Mucosa of stomach (tissue), 1 donor: ENCODE measurements at regions not wholly inside any gene's neighbourhood (a gene's known extent, or its start where the extent isn't known, plus 50 kb on each side); places are given as distances from the start of the nearest gene placed in this dataset.

ENCODE experiments used
- H3K27me3 ChIP-seq: one replicate; pipeline ENCODE4 v1.7.0; 2013; ENCODE audit warnings: mild to moderate bottlenecking, low read length; ENCODE audit not compliant: control insufficient read depth, insufficient read depth
- H3K36me3 ChIP-seq: one replicate; pipeline ENCODE4 v1.7.0; 2013; ENCODE audit warnings: low read length; ENCODE audit not compliant: control insufficient read depth, insufficient read depth
- H3K4me1 ChIP-seq: one replicate; pipeline ENCODE4 v1.7.0; 2013; ENCODE audit warnings: mild to moderate bottlenecking, low read length; ENCODE audit not compliant: control insufficient read depth, insufficient read depth
- H3K4me3 ChIP-seq: one replicate; pipeline ENCODE4 v1.7.0; 2013; ENCODE audit warnings: low read length
- H3K9ac ChIP-seq: one replicate; pipeline ENCODE4 v1.7.0; 2013; ENCODE audit warnings: mild to moderate bottlenecking, low read length, moderate library complexity
- H3K9me3 ChIP-seq: one replicate; pipeline ENCODE4 v1.7.0; 2013; ENCODE audit warnings: mild to moderate bottlenecking, low read length, moderate library complexity; ENCODE audit not compliant: control insufficient read depth
- donor health status: Pancreatic carcinoma.

GRCh38 chr6:166688901-166689300 is 61.9 kb upstream of the RPS6KA2 start:
- Histone ChIP-seq H3K27me3 (peaks cover 28% of the 10 kb centered on the region), H3K4me1 (peaks cover 5% of the 10 kb centered on the region), H3K9ac (no peak overlapping the region), H3K36me3 (no peaks in the 10 kb centered on the region), H3K9me3 (no peaks in the 10 kb centered on the region), H3K4me3 (no peak overlapping the region)

GRCh38 chr6:166687879-166688205 is 60.8 kb upstream of the RPS6KA2 start:
- peaks cover 28% of the 10 kb centered on the region for H3K27me3 ChIP-seq
- no peaks in the 10 kb centered on the region for H3K9me3 ChIP-seq
- peaks cover 5% of the 10 kb centered on the region for H3K4me1 ChIP-seq
- H3K9ac ChIP-seq, result no peak overlapping the region
- H3K36me3 ChIP-seq, result no peaks in the 10 kb centered on the region
- no peak overlapping the region for H3K4me3 ChIP-seq

GRCh38 chr6:166687070-166687878 is 60.2 kb upstream of the RPS6KA2 start:
- Histone ChIP-seq H3K4me1 (peaks cover 5% of the 10 kb centered on the region), H3K9me3 (no peaks in the 10 kb centered on the region), H3K36me3 (no peaks in the 10 kb centered on the region), H3K4me3 (no peak overlapping the region), H3K9ac (no peak overlapping the region), H3K27me3 (peaks cover 28% of the 10 kb centered on the region)

- Histone ChIP-seq H3K4me3 (no peak overlapping the region), H3K9ac (no peak overlapping the region), H3K27me3 (peaks cover 28% of the 10 kb centered on the region), H3K36me3 (no peaks in the 10 kb centered on the region), H3K9me3 (no peaks in the 10 kb centered on the region), H3K4me1 (peaks cover 5% of the 10 kb centered on the region)
These were observed 59.3 kb upstream of the RPS6KA2 start for GRCh38 chr6:166686317-166686716.

- H3K9me3 ChIP-seq, result no peaks in the 10 kb centered on the region
- H3K27me3 ChIP-seq, result peaks cover 28% of the 10 kb centered on the region
- H3K36me3 ChIP-seq, result no peaks in the 10 kb centered on the region
- peaks cover 5% of the 10 kb centered on the region for H3K4me1 ChIP-seq
- no peak overlapping the region for H3K4me3 ChIP-seq
- H3K9ac ChIP-seq, result no peak overlapping the region
These were observed 57.8 kb upstream of the RPS6KA2 start for GRCh38 chr6:166684866-166685265.

DNA sequence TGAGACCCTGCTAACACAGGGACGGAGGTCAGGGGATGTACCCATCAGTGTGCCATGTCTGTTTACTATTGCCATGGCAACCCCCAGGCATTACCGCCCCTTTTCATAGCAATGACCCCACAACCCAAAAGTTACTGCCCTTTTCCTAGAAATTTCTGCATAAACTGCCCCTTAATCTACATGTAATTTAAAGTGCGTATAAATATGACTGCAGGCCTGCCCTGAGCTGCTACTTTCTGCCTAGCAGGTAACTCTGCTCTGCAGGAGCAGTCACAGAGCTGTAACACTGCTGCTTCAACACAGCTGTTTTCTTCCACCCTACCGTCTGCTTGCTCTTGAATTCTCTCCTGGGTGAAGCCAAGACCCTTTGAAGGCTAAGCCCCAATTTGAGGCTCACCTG is 57.1 kb upstream of the RPS6KA2 start:
- no peaks in the 10 kb centered on the region for H3K36me3 ChIP-seq
- peaks cover 28% of the 10 kb centered on the region for H3K27me3 ChIP-seq
- H3K9me3 ChIP-seq, result no peaks in the 10 kb centered on the region
- peaks cover 5% of the 10 kb centered on the region for H3K4me1 ChIP-seq
- H3K9ac ChIP-seq, result no peak overlapping the region
- no peak overlapping the region for H3K4me3 ChIP-seq

DNA sequence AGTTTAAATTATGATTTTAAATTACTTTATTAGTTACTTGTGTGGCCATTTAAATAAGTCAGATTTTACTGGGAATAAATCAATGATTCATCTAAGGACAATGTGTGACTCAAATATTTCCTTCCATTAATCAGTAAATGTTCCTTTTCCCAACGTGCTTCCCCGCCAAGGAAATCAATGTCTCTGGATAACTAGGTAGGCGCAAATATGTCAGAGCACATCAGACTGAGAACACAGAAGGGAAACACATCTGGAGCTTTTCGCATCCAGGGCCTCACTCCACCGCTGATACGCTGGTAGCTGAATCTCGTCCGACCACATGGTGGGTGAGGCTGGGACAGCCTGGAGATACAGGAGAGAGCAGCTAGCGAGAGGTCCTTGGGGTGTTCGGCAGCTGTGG is 56.4 kb upstream of the RPS6KA2 start:
- no peaks in the 10 kb centered on the region for H3K36me3 ChIP-seq
- H3K9me3 ChIP-seq, result no peaks in the 10 kb centered on the region
- H3K4me3 ChIP-seq, result no peak overlapping the region
- H3K9ac ChIP-seq, result no peak overlapping the region
- peaks cover 5% of the 10 kb centered on the region for H3K4me1 ChIP-seq
- peaks cover 28% of the 10 kb centered on the region for H3K27me3 ChIP-seq

DNA sequence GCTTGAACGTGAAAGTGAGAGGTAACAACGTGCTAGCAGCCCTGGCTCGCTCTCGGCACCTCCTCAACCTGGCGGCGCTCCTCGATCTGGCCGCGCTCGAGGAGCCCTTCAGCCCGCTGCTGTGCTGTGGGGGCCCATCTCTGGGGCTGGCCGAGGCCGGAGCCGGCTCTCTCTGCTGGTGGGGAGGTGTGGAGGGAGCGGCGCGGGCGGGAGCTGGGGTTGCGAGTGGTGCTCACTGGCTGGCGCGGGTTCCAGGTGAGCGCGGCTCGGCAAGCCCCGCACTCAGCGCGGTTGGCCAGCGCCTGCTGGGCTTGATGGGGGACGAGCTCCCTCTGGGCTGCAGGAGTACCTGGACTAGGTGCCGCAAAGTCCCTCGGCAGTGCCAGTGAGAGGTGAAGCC is 52.5 kb upstream of the RPS6KA2 start:
- no peaks in the 10 kb centered on the region for H3K36me3 ChIP-seq
- H3K9me3 ChIP-seq, result no peaks in the 10 kb centered on the region
- no peak overlapping the region for H3K4me3 ChIP-seq
- H3K4me1 ChIP-seq, result peaks cover 28% of the 10 kb centered on the region
- no peak overlapping the region for H3K9ac ChIP-seq
- H3K27me3 ChIP-seq, result no peaks in the 10 kb centered on the region

DNA sequence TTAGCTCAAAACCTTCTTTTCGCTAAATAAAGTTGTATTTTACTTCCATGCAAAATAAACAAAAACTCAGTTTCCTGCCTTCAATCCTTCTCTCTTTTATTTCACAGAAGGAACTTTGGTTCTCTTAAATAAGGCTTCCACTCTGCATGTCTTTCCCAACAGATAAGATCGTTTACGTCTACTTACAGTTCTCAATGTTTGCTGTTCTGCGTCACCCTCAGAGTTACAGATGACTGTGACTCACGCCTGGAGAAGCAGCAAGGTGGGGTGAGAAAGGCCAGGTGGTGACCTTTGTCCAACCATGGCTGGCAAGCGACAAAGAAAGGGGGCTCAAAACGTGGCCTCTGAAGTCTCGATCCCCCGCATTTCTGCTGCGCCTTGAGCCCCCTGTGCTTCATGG is 51.4 kb upstream of the RPS6KA2 start:
- no peak overlapping the region for H3K9ac ChIP-seq
- H3K4me1 ChIP-seq, result peaks cover 28% of the 10 kb centered on the region
- H3K4me3 ChIP-seq, result no peak overlapping the region
- no peaks in the 10 kb centered on the region for H3K27me3 ChIP-seq
- H3K9me3 ChIP-seq, result no peaks in the 10 kb centered on the region
- no peaks in the 10 kb centered on the region for H3K36me3 ChIP-seq

DNA sequence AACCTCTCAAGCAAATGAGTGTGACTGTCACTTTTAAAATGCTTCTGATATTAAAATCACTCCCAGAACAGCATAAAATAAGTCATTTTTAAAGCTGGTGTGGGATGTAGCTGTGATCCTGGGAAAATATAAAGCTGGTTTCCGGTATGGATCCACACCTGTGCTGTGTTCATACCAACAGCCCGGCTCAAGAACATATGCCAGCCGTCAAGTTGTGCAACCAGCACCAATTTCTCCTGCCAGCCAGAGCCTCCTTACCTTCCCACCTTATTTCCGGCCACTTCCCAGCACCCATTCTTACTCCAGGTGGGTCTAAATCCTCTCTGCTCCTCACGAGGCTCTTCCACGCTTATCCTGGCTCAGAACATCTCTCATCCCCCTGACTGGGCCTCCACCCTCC is 50.9 kb upstream of the RPS6KA2 start:
- Histone ChIP-seq H3K4me3 (no peak overlapping the region), H3K27me3 (peaks cover under 1% of the 10 kb centered on the region), H3K9ac (no peak overlapping the region), H3K9me3 (no peaks in the 10 kb centered on the region), H3K36me3 (no peaks in the 10 kb centered on the region), H3K4me1 (peaks cover 28% of the 10 kb centered on the region)
